HEK293 (cell line): ENCODE measurements at regions not wholly inside any gene's neighbourhood (a gene's known extent, or its start where the extent isn't known, plus 50 kb on each side); places are given as distances from the start of the nearest gene placed in this dataset.

Source experiments
- CTCF ChIA-PET: fragments of 350-600 bp; formaldehyde crosslinking; extraction: SDS; loops from one replicate; lab custom pipeline; 2021; ENCODE audit warnings: antibody characterized with exemption; lab: Yijun Ruan, JAX
- POLR2A ChIA-PET: fragments of 300-600 bp; formaldehyde crosslinking; extraction: SDS; loops from one replicate; lab custom pipeline; 2020; ENCODE audit warnings: antibody characterized with exemption, inconsistent platforms; lab: Yijun Ruan, JAX
- H3K27ac ChIP-seq: fragments of 200-500 bp; sonication (Bioruptor generic); 2 replicates; pipeline ENCODE4 v1.5.1; 2014; ENCODE audit warnings: low read depth, low read length, control low read depth, inconsistent platforms; ENCODE audit errors: extremely low read depth
- H3K36me3 ChIP-seq, 2 experiments: fragments of 200-500 bp in 1 of 2; sonication (Bioruptor generic) in 1 of 2; 1 replicate in 1 of 2; 2 replicates in 1 of 2; pipeline ENCODE4 v1.5.1; 2014 to 2017; ENCODE audit warnings: inconsistent platforms in 2 of 2, low read length in 2 of 2; ENCODE audit not compliant: control insufficient read depth in 2 of 2, insufficient read depth in 1 of 2
- H3K4me1 ChIP-seq: fragments of 200-500 bp; sonication (Bioruptor generic); 2 replicates; pipeline ENCODE4 v1.5.1; 2014; ENCODE audit warnings: mild to moderate bottlenecking, low read length, inconsistent platforms; ENCODE audit not compliant: control insufficient read depth, insufficient read depth
- H3K4me3 ChIP-seq: 2 replicates; pipeline ENCODE4 v1.5.1; 2011; ENCODE audit warnings: low read depth, mild to moderate bottlenecking, control low read depth, low read length, moderate library complexity
- H3K9me3 ChIP-seq: fragments of 200-500 bp; sonication (Bioruptor generic); 2 replicates; pipeline ENCODE4 v1.5.1; 2014; ENCODE audit warnings: low read depth, low read length, inconsistent platforms; ENCODE audit not compliant: control insufficient read depth, insufficient read depth
- GFI1B ChIP-seq: fragments of 450-650 bp; formaldehyde crosslinking; IDR thresholded peaks from 2 replicates; pipeline ENCODE4 v1.5.1; 2016; ENCODE audit warnings: missing biosample characterization, missing genetic modification characterization
- GLIS2 ChIP-seq: fragments of 450-650 bp; formaldehyde crosslinking; IDR thresholded peaks from 2 replicates; pipeline ENCODE4 v1.5.1; 2016; ENCODE audit warnings: missing biosample characterization, missing genetic modification characterization
- ZBTB11 ChIP-seq: fragments of 450-650 bp; formaldehyde crosslinking; conservative IDR thresholded peaks from 2 replicates; pipeline ENCODE4 v1.5.1; 2016; ENCODE audit warnings: low read depth, missing biosample characterization, missing genetic modification characterization
- ZFHX2 ChIP-seq: fragments of 450-650 bp; formaldehyde crosslinking; conservative IDR thresholded peaks from 2 replicates; pipeline ENCODE4 v1.5.1; 2016; ENCODE audit warnings: missing biosample characterization, missing genetic modification characterization
- ZIC2 ChIP-seq: fragments of 450-650 bp; formaldehyde crosslinking; IDR thresholded peaks from 2 replicates; pipeline ENCODE4 v1.5.1; 2016; ENCODE audit warnings: missing biosample characterization, missing genetic modification characterization
- ZNF16 ChIP-seq: fragments of 450-650 bp; formaldehyde crosslinking; IDR thresholded peaks from 2 replicates; pipeline ENCODE4 v1.5.1; 2016; ENCODE audit warnings: low read depth, missing biosample characterization, missing genetic modification characterization
- ZNF248 ChIP-seq: fragments of 450-650 bp; formaldehyde crosslinking; IDR thresholded peaks from 2 replicates; pipeline ENCODE4 v1.5.1; 2017; ENCODE audit warnings: missing biosample characterization, missing genetic modification characterization
- ZNF292 ChIP-seq: fragments of 450-650 bp; formaldehyde crosslinking; IDR thresholded peaks from 2 replicates; pipeline ENCODE4 v1.5.1; 2016; ENCODE audit warnings: low read depth, missing biosample characterization, missing genetic modification characterization, borderline replicate concordance
- ZNF335 ChIP-seq: fragments of 450-650 bp; formaldehyde crosslinking; conservative IDR thresholded peaks from 2 replicates; pipeline ENCODE4 v1.5.1; 2016; ENCODE audit warnings: missing biosample characterization, missing genetic modification characterization
- ZNF341 ChIP-seq: fragments of 450-650 bp; formaldehyde crosslinking; IDR thresholded peaks from 2 replicates; pipeline ENCODE4; 2016; ENCODE audit warnings: low read depth, missing biosample characterization, missing genetic modification characterization
- ZNF394 ChIP-seq: fragments of 450-650 bp; formaldehyde crosslinking; IDR thresholded peaks from 2 replicates; pipeline ENCODE4 v1.5.1; 2016; ENCODE audit warnings: missing biosample characterization, missing genetic modification characterization, mild to moderate bottlenecking, moderate library complexity, borderline replicate concordance
- ZNF623 ChIP-seq: fragments of 450-650 bp; formaldehyde crosslinking; IDR thresholded peaks from 2 replicates; pipeline ENCODE4 v1.5.1; 2016; ENCODE audit warnings: missing biosample characterization, missing genetic modification characterization
- TF ChIP-seq, protein P1 (sequence below): fragments of 450-650 bp; formaldehyde crosslinking; IDR thresholded peaks from 2 replicates; pipeline ENCODE4 v1.5.1; 2017; ENCODE audit warnings: missing biosample characterization, missing genetic modification characterization
- TF ChIP-seq, protein P2 (sequence below): fragments of 450-650 bp; formaldehyde crosslinking; IDR thresholded peaks from 2 replicates; pipeline ENCODE4 v1.5.1; 2017; ENCODE audit warnings: missing biosample characterization, mild to moderate bottlenecking, missing genetic modification characterization, moderate library complexity
- TF ChIP-seq, protein P3 (sequence below): fragments of 450-650 bp; formaldehyde crosslinking; IDR thresholded peaks from 2 replicates; pipeline ENCODE4 v1.5.1; 2016; ENCODE audit warnings: missing biosample characterization, missing genetic modification characterization, borderline replicate concordance
- TF ChIP-seq, protein P4 (sequence below): fragments of 450-650 bp; formaldehyde crosslinking; IDR thresholded peaks from 2 replicates; pipeline ENCODE4 v1.5.1; 2016; ENCODE audit warnings: missing biosample characterization, missing genetic modification characterization
- TF ChIP-seq, protein P5 (sequence below): fragments of 450-650 bp; formaldehyde crosslinking; IDR thresholded peaks from 2 replicates; pipeline ENCODE4 v1.5.1; 2016; ENCODE audit warnings: missing biosample characterization, missing genetic modification characterization, low read depth
- TF ChIP-seq, protein P6 (sequence below): fragments of 450-650 bp; formaldehyde crosslinking; IDR thresholded peaks from 2 replicates; pipeline ENCODE4 v1.5.1; 2017; ENCODE audit warnings: missing biosample characterization, missing genetic modification characterization

GRCh38 chr4:41360214-41360920, 103.6 kb downstream of the UCHL1 start (continued):
- TF ChIP-seq, protein P1, sequence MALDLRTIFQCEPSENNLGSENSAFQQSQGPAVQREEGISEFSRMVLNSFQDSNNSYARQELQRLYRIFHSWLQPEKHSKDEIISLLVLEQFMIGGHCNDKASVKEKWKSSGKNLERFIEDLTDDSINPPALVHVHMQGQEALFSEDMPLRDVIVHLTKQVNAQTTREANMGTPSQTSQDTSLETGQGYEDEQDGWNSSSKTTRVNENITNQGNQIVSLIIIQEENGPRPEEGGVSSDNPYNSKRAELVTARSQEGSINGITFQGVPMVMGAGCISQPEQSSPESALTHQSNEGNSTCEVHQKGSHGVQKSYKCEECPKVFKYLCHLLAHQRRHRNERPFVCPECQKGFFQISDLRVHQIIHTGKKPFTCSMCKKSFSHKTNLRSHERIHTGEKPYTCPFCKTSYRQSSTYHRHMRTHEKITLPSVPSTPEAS (tag by site-specific recombination), result no peak
- TF ChIP-seq ZNF623 (tag by site-specific recombination) (no peak), ZNF292 (tag by site-specific recombination) (no peak), ZNF394 (tag by site-specific recombination) (no peak), ZIC2 (tag by site-specific recombination) (peak; percentile 66), GFI1B (no peak), ZNF16 (tag by site-specific recombination) (no peak), ZNF248 (tag by site-specific recombination) (no peak)
- TF ChIP-seq, protein P2, sequence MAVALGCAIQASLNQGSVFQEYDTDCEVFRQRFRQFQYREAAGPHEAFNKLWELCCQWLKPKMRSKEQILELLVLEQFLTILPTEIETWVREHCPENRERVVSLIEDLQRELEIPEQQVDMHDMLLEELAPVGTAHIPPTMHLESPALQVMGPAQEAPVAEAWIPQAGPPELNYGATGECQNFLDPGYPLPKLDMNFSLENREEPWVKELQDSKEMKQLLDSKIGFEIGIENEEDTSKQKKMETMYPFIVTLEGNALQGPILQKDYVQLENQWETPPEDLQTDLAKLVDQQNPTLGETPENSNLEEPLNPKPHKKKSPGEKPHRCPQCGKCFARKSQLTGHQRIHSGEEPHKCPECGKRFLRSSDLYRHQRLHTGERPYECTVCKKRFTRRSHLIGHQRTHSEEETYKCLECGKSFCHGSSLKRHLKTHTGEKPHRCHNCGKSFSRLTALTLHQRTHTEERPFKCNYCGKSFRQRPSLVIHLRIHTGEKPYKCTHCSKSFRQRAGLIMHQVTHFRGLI (tag by site-specific recombination), result peak; percentile 36; the same call in 1 of the 2 replicates
- TF ChIP-seq, protein P3, sequence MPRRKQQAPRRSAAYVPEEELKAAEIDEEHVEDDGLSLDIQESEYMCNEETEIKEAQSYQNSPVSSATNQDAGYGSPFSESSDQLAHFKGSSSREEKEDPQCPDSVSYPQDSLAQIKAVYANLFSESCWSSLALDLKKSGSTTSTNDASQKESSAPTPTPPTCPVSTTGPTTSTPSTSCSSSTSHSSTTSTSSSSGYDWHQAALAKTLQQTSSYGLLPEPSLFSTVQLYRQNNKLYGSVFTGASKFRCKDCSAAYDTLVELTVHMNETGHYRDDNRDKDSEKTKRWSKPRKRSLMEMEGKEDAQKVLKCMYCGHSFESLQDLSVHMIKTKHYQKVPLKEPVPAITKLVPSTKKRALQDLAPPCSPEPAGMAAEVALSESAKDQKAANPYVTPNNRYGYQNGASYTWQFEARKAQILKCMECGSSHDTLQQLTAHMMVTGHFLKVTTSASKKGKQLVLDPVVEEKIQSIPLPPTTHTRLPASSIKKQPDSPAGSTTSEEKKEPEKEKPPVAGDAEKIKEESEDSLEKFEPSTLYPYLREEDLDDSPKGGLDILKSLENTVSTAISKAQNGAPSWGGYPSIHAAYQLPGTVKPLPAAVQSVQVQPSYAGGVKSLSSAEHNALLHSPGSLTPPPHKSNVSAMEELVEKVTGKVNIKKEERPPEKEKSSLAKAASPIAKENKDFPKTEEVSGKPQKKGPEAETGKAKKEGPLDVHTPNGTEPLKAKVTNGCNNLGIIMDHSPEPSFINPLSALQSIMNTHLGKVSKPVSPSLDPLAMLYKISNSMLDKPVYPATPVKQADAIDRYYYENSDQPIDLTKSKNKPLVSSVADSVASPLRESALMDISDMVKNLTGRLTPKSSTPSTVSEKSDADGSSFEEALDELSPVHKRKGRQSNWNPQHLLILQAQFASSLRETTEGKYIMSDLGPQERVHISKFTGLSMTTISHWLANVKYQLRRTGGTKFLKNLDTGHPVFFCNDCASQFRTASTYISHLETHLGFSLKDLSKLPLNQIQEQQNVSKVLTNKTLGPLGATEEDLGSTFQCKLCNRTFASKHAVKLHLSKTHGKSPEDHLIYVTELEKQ (tag by site-specific recombination), result no peak
- TF ChIP-seq, protein P4, sequence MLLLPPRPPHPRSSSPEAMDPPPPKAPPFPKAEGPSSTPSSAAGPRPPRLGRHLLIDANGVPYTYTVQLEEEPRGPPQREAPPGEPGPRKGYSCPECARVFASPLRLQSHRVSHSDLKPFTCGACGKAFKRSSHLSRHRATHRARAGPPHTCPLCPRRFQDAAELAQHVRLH (tag by site-specific recombination), result no peak
- TF ChIP-seq, protein P5, sequence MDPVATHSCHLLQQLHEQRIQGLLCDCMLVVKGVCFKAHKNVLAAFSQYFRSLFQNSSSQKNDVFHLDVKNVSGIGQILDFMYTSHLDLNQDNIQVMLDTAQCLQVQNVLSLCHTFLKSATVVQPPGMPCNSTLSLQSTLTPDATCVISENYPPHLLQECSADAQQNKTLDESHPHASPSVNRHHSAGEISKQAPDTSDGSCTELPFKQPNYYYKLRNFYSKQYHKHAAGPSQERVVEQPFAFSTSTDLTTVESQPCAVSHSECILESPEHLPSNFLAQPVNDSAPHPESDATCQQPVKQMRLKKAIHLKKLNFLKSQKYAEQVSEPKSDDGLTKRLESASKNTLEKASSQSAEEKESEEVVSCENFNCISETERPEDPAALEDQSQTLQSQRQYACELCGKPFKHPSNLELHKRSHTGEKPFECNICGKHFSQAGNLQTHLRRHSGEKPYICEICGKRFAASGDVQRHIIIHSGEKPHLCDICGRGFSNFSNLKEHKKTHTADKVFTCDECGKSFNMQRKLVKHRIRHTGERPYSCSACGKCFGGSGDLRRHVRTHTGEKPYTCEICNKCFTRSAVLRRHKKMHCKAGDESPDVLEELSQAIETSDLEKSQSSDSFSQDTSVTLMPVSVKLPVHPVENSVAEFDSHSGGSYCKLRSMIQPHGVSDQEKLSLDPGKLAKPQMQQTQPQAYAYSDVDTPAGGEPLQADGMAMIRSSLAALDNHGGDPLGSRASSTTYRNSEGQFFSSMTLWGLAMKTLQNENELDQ (tag by site-specific recombination), result no peak

GRCh38 chr4:41360921-41361793, 104.4 kb downstream of the UCHL1 start:
- POLR2A ChIA-PET, result interaction anchor here (0.7 to 2.1 kb wide), 5 partner anchors 12 to 169 kb away, joined by 3 to 6 read pairs (median 3); no protein-coding TSS in a partner anchor
- peak; percentile 58 for TF ChIP-seq GLIS2
- TF ChIP-seq ZNF341, result peak; percentile 67
- TF ChIP-seq, protein P6, sequence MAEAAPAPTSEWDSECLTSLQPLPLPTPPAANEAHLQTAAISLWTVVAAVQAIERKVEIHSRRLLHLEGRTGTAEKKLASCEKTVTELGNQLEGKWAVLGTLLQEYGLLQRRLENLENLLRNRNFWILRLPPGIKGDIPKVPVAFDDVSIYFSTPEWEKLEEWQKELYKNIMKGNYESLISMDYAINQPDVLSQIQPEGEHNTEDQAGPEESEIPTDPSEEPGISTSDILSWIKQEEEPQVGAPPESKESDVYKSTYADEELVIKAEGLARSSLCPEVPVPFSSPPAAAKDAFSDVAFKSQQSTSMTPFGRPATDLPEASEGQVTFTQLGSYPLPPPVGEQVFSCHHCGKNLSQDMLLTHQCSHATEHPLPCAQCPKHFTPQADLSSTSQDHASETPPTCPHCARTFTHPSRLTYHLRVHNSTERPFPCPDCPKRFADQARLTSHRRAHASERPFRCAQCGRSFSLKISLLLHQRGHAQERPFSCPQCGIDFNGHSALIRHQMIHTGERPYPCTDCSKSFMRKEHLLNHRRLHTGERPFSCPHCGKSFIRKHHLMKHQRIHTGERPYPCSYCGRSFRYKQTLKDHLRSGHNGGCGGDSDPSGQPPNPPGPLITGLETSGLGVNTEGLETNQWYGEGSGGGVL, result peak; percentile 66; the same call in 1 of the 2 replicates
- TF ChIP-seq ZNF335 (tag by site-specific recombination), result peak; percentile 54; the same call in 1 of the 2 replicates
- TF ChIP-seq ZFHX2 (tag by site-specific recombination), result peak; percentile 56
- 0 out of 2 replicates have a peak, but pooled peaks have one; percentile 21 for TF ChIP-seq ZBTB11 (tag by site-specific recombination)

More at GRCh38 chr4:41360921-41361793, 104.4 kb downstream of the UCHL1 start:
- Histone ChIP-seq H3K27ac (peak overlapping the region; percentile 27; the same call in 1 of the 2 replicates), H3K36me3 (no peaks in the 10 kb centered on the region), H3K9me3 (no peaks in the 10 kb centered on the region), H3K4me3 (peak overlapping the region; percentile 67), H3K4me1 (no peaks in the 10 kb centered on the region)
- CTCF ChIA-PET, result interaction anchor here (0.7 to 0.8 kb wide), 2 partner anchors 132 to 302 kb away, joined by 3 read pairs; no protein-coding TSS in a partner anchor
